MM.1S (cell line): ENCODE measurements at regions not wholly inside any gene's neighbourhood (a gene's known extent, or its start where the extent isn't known, plus 50 kb on each side); places are given as distances from the start of the nearest gene placed in this dataset.

Experiments
- DNase-seq: peaks from one replicate; pipeline ENCODE4 v3.0.0-alpha.2; 2015
- H2AFZ ChIP-seq: fragments of 300-600 bp; sonication (generic); 2 replicates; pipeline ENCODE4 v1.6.0; 2016; ENCODE audit warnings: antibody characterized with exemption, low read length
- H3F3A ChIP-seq: fragments of 300-600 bp; sonication (generic); 2 replicates; pipeline ENCODE4 v1.6.1; 2016; ENCODE audit warnings: mild to moderate bottlenecking, antibody characterized with exemption, low read length, moderate library complexity, mixed read lengths; ENCODE audit not compliant: insufficient read depth
- H3K27ac ChIP-seq: fragments of 300-600 bp; sonication (generic); 2 replicates; pipeline ENCODE4 v1.5.1; 2016; ENCODE audit warnings: mild to moderate bottlenecking, low read length
- H3K27me3 ChIP-seq: fragments of 300-600 bp; sonication (generic); replicated peaks from 2 replicates; pipeline ENCODE4 v1.6.0; 2016; ENCODE audit warnings: low read length; ENCODE audit not compliant: insufficient read depth
- H3K36me3 ChIP-seq: fragments of 300-600 bp; sonication (generic); replicated peaks from 2 replicates; pipeline ENCODE4 v1.6.1; 2016; ENCODE audit warnings: mild to moderate bottlenecking, low read length, mixed read lengths; ENCODE audit not compliant: insufficient read depth
- H3K4me1 ChIP-seq: fragments of 300-600 bp; sonication (generic); 2 replicates; pipeline ENCODE4 v1.6.1; 2016; ENCODE audit warnings: low read length, mixed read lengths
- H3K4me2 ChIP-seq: fragments of 300-600 bp; sonication (generic); 2 replicates; pipeline ENCODE4 v1.6.0; 2016; ENCODE audit warnings: low read depth, low read length
- H3K4me3 ChIP-seq: fragments of 300-600 bp; sonication (generic); 2 replicates; pipeline ENCODE4 v1.5.1; 2016; ENCODE audit warnings: low read length, mixed read lengths
- H3K79me2 ChIP-seq: fragments of 300-600 bp; sonication (generic); 2 replicates; pipeline ENCODE4 v1.6.1; 2016; ENCODE audit warnings: mixed run types, low read length, mixed read lengths
- H3K9ac ChIP-seq: fragments of 300-600 bp; sonication (generic); 2 replicates; pipeline ENCODE4 v1.6.1; 2016; ENCODE audit warnings: low read length, mixed read lengths
- H3K9me2 ChIP-seq: fragments of 300-600 bp; sonication (generic); replicated peaks from 2 replicates; pipeline ENCODE4 v1.6.1; 2016; ENCODE audit warnings: mild to moderate bottlenecking, low read length, mixed read lengths; ENCODE audit not compliant: insufficient read depth
- H3K9me3 ChIP-seq: fragments of 300-600 bp; sonication (generic); replicated peaks from 2 replicates; pipeline ENCODE4 v1.6.1; 2016; ENCODE audit warnings: mild to moderate bottlenecking, low read length, mixed read lengths; ENCODE audit not compliant: insufficient read depth
- H4K20me1 ChIP-seq: fragments of 300-600 bp; sonication (generic); 2 replicates; pipeline ENCODE4 v1.6.1; 2016; ENCODE audit warnings: mild to moderate bottlenecking, low read length, moderate library complexity, mixed read lengths; ENCODE audit not compliant: insufficient read depth
- CTCF ChIP-seq: fragments of 300-600 bp; sonication (generic); IDR thresholded peaks from 2 replicates; pipeline ENCODE4 v1.5.1; 2016; ENCODE audit warnings: antibody characterized with exemption, low read length, mixed read lengths
- EZH2 ChIP-seq: fragments of 300-600 bp; sonication (generic); optimal IDR thresholded peaks from 2 replicates; pipeline ENCODE3; 2017; ENCODE audit warnings: low read depth, mild to moderate bottlenecking, antibody characterized with exemption, low read length, mixed read lengths
- EZH2phosphoT487 ChIP-seq: fragments of 300-600 bp; sonication (generic); IDR thresholded peaks from 2 replicates; pipeline ENCODE4 v1.6.1; 2018; ENCODE audit warnings: antibody characterized with exemption, low read length

GRCh38 chr2:139477618-139478017, 697.4 kb upstream of the NXPH2 start:
- Histone ChIP-seq H3K4me1 (no peaks in the 10 kb centered on the region), H3K9me2 (no peaks in the 10 kb centered on the region), H3K36me3 (no peaks in the 10 kb centered on the region), H3K79me2 (no peaks in the 10 kb centered on the region), H3F3A (no peaks in the 10 kb centered on the region), H2AFZ (no peak overlapping the region), H3K9ac (no peak overlapping the region), H3K27ac (no peak overlapping the region), H3K4me2 (no peak overlapping the region), H3K4me3 (no peak overlapping the region), H3K9me3 (no peaks in the 10 kb centered on the region), H4K20me1 (no peaks in the 10 kb centered on the region), H3K27me3 (no peaks in the 10 kb centered on the region)
- TF ChIP-seq CTCF (no peak), EZH2phosphoT487 (no peak), EZH2 (no peak)
- no peak for DNase-seq

DNA sequence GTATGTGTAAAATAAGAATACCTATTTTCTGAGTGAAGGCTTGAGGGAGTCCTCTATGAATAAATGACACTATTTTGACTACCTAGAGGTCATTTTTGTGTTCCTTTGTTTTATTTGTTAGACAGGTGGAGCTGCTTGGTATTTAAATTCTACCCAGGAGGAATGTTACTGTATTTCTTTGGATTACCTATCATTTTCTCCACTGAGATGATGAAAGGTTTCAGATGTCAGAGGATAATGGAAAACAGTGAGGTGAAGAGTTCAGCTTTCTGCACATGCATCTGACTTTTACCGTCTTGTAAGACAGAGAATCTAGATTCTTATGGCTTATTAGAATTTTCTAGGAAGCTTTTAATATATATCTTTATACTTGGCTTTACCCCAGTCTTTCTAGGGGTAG, 689.8 kb upstream of the NXPH2 start:
- no peaks in the 10 kb centered on the region for H3K79me2 ChIP-seq
- H3K27me3 ChIP-seq: no peaks in the 10 kb centered on the region
- no peaks in the 10 kb centered on the region for H3F3A ChIP-seq
- no peak for TF ChIP-seq EZH2
- no peak for TF ChIP-seq EZH2phosphoT487
- H3K4me2 ChIP-seq: no peak overlapping the region
- H2AFZ ChIP-seq: no peak overlapping the region
- no peak overlapping the region for H3K4me3 ChIP-seq
- no peaks in the 10 kb centered on the region for H3K36me3 ChIP-seq
- H3K9me2 ChIP-seq: no peaks in the 10 kb centered on the region
- no peak overlapping the region for H3K27ac ChIP-seq
- no peaks in the 10 kb centered on the region for H3K4me1 ChIP-seq
- no peaks in the 10 kb centered on the region for H4K20me1 ChIP-seq
- no peak overlapping the region for H3K9ac ChIP-seq
- no peaks in the 10 kb centered on the region for H3K9me3 ChIP-seq
- DNase-seq: no peak

DNA sequence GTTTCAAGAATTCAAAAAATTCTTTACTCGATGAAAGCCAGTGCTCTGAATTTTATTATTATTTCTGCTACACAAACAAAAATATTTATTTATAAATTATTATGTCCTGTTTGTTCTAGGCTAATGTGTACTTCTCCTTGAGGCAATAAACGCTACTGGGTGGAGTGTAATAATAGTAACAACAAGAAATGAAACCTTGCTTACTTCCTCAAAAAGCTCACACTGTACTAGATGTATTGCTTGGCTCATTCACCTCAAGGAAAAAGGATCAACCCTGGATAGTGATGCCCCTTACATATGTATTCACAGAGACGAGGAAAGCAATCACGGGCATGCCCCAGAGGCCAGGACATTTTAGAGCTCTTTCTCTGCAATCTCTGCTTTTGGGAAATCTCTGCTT, 685.6 kb upstream of the NXPH2 start:
- Histone ChIP-seq H3K27me3 (no peaks in the 10 kb centered on the region), H3K4me3 (no peak overlapping the region), H3K9me3 (no peaks in the 10 kb centered on the region), H3K79me2 (no peaks in the 10 kb centered on the region), H3K9ac (no peak overlapping the region), H3K4me2 (no peak overlapping the region), H3F3A (no peaks in the 10 kb centered on the region), H3K9me2 (no peaks in the 10 kb centered on the region), H4K20me1 (no peaks in the 10 kb centered on the region), H2AFZ (no peak overlapping the region), H3K4me1 (no peaks in the 10 kb centered on the region), H3K27ac (no peak overlapping the region), H3K36me3 (no peaks in the 10 kb centered on the region)
- TF ChIP-seq CTCF (no peak), EZH2phosphoT487 (no peak), EZH2 (no peak)
- DNase-seq: no peak

DNA sequence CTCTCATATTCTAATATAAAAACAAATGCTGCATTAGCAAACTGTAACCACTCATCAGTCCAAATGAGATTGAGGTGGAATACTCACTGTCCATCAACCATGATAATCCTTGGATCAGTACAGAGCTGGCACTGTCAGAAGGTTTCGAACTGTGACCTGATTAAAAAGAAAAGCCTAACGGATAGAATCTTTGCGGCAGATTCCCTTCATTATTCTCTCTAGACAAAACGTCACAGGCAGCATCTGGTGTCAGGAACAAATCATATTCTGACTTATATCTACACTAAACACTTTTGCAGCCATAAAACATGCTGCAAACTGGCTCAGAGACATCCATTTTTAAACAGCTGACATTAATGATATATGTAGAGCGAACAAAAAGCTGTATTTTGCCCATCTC, 677.7 kb upstream of the NXPH2 start:
- peak overlapping the region; percentile 35; the same call in 1 of the 2 replicates for H3K4me2 ChIP-seq
- H3F3A ChIP-seq: 0 out of 2 replicates have a peak, but pooled peaks cover 7% of the 10 kb centered on the region
- H3K9me2 ChIP-seq: no peaks in the 10 kb centered on the region
- no peak overlapping the region for H3K4me3 ChIP-seq
- H3K9ac ChIP-seq: no peak overlapping the region
- no peaks in the 10 kb centered on the region for H3K36me3 ChIP-seq
- no peak overlapping the region for H3K27ac ChIP-seq
- no peak for TF ChIP-seq EZH2phosphoT487
- TF ChIP-seq CTCF: no peak
- no peak for TF ChIP-seq EZH2
- H3K9me3 ChIP-seq: no peaks in the 10 kb centered on the region
- no peaks in the 10 kb centered on the region for H3K79me2 ChIP-seq
- H3K4me1 ChIP-seq: peaks cover 16% of the 10 kb centered on the region
- no peaks in the 10 kb centered on the region for H4K20me1 ChIP-seq
- H3K27me3 ChIP-seq: no peaks in the 10 kb centered on the region
- no peak for DNase-seq
- no peak overlapping the region for H2AFZ ChIP-seq
